ENCODE measurements at regions not wholly inside any gene's neighbourhood (a gene's known extent, or its start where the extent isn't known, plus 50 kb on each side); places are given as distances from the start of the nearest gene placed in this dataset.
"Not testable (repeated sequence)": the region's sequence is repeated elsewhere in the genome, so short reads cannot be mapped to it uniquely, and the experiment has no call there.

DNA sequence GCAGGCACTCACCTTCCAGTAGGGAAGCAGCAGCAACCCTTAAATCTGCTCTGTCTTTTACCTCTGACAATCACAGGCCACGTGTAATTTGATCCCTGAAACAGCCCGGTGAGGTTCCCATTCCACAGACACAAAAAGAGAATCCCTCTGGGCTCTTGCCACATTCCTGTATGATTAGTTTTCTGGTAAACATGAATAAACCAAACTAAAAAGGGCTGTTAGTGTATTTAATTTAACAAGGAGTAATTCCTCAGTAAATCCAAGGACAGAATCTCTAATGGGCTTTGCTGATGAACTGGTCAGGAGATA is 186.9 kb downstream of the FAM43A start:
- peak; percentile 43 for DNase-seq (ENCODE audit: low read depth)

DNA sequence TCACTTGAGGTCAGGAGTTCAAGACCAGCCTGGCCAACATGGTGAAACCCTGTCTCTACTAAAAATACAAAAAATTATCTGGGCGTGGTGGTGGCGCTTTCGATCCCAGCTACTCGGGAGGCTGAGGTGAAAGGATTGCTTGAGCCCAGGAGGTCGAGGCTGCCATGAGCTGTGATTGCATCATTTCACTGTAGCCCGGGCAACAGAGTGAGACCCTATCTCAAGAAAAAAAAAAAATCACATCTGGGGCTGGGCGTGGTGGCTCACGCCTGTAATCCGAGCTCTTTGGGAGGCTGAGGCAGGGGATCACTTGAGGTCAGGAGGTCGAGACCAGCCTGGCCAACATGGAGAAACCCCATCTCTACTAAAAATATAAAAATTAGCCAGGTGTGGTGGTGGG is 187.8 kb downstream of the FAM43A start:
- H3K4me3 ChIP-seq (replicated peaks; ENCODE audit: low read depth, low read length); DNase-seq (ENCODE audit: low read depth): not testable (repeated sequence)

More for the DNA sequence above, 186.9 kb downstream of the FAM43A start:
- TF ChIP-seq, protein P1, sequence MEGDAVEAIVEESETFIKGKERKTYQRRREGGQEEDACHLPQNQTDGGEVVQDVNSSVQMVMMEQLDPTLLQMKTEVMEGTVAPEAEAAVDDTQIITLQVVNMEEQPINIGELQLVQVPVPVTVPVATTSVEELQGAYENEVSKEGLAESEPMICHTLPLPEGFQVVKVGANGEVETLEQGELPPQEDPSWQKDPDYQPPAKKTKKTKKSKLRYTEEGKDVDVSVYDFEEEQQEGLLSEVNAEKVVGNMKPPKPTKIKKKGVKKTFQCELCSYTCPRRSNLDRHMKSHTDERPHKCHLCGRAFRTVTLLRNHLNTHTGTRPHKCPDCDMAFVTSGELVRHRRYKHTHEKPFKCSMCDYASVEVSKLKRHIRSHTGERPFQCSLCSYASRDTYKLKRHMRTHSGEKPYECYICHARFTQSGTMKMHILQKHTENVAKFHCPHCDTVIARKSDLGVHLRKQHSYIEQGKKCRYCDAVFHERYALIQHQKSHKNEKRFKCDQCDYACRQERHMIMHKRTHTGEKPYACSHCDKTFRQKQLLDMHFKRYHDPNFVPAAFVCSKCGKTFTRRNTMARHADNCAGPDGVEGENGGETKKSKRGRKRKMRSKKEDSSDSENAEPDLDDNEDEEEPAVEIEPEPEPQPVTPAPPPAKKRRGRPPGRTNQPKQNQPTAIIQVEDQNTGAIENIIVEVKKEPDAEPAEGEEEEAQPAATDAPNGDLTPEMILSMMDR (IDR thresholded peaks at IDR 0.05; ENCODE audit: low read length, missing control alignments): no peak
- H3K4me3 ChIP-seq (replicated peaks; ENCODE audit: low read depth, low read length): no peak overlapping the region

DNA sequence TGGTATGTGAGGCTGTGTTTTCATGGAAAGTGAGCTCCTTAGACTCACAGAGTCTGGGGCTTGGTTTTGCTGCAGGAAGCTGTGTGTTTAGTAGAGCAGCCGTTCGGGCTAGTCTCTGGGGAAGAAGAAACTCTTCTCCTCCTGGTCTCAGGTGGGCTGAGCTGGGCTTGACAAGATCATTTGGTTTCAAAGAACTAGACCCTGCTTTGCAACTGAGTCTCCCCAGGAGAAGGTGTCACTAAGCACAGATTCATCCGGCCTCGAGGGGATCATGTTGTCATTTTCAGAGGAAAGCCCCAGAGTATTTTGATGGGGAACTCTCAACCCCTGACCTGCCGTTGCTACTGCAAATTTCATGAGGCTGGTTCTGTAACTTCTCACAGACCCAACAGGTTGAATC is 188.5 kb downstream of the FAM43A start:
- H3K4me3 ChIP-seq (replicated peaks; ENCODE audit: low read depth, low read length): no peak overlapping the region
- no peak for DNase-seq (ENCODE audit: low read depth)
- TF ChIP-seq, protein P1 (IDR thresholded peaks at IDR 0.05; ENCODE audit: low read length, missing control alignments): no peak

DNA sequence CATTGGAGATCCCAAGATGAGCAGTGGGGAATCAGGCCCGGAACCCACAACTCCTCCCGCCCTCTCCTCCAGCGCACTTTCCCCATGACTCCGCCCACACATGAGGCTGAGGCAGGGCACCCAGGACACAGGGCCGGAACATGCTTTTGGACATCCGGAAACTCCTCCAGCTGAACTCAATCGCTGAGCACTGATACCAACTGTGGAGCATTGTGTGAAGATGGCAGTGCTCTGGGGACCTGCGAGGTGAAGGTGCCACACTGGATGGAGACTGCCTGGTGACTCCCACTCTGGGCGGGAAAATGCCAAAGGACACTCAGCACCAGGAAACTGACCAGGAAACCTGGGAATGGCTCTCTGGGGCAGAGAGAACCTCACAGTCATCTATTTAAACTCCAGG is 189.1 kb downstream of the FAM43A start:
- no peak for DNase-seq (ENCODE audit: low read depth)
- TF ChIP-seq, protein P1 (IDR thresholded peaks at IDR 0.05; ENCODE audit: low read length, missing control alignments): no peak

DNA sequence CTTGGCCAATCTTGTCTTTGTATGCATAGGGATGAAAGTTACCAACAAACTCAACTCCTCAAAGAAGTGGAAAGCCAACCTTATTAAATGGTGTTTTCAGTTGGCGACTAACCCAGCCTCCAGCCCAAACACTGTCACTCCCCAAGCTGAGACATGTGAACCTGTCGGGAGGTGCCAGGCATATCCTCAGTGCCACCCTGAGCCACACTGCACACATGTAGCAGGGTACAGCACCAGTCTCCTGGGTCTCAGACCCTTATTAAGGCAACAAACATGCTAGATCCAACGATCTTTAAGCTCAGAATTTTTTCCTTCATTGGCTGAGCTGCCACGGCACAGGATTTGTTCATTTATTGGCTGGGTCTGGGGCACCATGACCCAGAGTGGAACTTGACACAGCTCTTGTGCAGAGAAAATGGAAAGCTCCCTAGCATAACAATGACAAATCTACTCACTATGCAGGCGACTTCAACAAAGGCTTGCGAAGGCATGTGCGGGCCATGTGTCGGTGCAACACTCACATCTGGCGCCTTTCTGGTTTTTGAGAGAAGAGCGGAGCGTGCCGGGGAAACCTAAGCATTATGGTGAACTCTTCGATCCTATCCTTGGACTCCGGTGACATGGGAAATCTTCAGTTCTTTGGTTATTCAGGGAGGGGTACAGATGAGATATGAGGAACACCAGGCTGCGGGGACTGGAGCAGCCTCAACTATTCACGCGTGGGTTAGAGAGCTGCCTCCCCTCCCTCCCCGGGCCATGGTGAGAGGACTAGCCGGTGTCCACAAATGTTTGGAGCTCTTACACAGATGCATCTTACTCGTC is 190.1 kb downstream of the FAM43A start:
- no peak for DNase-seq (ENCODE audit: low read depth)

More for the DNA sequence above, 189.1 kb downstream of the FAM43A start:
- H3K4me3 ChIP-seq (replicated peaks; ENCODE audit: low read depth, low read length): no peak overlapping the region

DNA sequence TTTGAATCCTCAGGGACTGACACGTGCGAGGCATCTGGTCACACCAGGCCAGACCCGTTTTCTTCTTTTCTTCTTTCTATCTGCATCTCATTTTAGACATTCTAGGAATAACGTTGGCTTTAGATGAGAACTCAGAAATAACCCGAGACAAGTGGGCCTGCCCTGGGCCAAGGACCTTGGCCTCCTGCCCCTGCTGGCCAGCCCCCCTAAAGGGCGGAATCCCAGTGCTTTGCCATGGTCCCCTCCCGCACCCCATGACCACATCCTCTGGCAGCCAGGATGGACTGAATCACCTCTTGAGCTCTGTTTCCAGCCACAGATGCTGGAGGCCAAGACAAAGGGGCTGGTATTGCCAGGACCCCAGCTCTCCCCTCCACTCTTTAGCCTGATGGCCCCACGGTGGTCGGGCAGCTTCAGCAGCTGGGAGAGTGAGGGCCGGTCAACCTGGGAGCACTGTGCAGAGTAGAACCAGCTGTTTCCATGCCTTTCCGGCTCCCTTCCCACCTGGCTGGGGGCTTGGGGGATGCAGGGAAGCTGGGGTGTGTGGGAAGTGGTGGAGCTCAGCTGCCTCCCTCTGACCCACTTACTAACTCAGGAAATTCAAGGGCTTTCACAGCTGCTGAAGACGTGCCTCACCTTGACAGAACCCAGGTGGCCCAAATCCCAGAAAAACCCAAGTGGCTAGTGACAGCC is 190.9 kb downstream of the FAM43A start:
- TF ChIP-seq, protein P1 (IDR thresholded peaks at IDR 0.05; ENCODE audit: low read length, missing control alignments): no peak
- no peak overlapping the region for H3K4me3 ChIP-seq (replicated peaks; ENCODE audit: low read depth, low read length)
- DNase-seq (ENCODE audit: low read depth): no peak

More for the DNA sequence above, 190.1 kb downstream of the FAM43A start:
- TF ChIP-seq, protein P1 (IDR thresholded peaks at IDR 0.05; ENCODE audit: low read length, missing control alignments): no peak
- no peak overlapping the region for H3K4me3 ChIP-seq (replicated peaks; ENCODE audit: low read depth, low read length)

DNA sequence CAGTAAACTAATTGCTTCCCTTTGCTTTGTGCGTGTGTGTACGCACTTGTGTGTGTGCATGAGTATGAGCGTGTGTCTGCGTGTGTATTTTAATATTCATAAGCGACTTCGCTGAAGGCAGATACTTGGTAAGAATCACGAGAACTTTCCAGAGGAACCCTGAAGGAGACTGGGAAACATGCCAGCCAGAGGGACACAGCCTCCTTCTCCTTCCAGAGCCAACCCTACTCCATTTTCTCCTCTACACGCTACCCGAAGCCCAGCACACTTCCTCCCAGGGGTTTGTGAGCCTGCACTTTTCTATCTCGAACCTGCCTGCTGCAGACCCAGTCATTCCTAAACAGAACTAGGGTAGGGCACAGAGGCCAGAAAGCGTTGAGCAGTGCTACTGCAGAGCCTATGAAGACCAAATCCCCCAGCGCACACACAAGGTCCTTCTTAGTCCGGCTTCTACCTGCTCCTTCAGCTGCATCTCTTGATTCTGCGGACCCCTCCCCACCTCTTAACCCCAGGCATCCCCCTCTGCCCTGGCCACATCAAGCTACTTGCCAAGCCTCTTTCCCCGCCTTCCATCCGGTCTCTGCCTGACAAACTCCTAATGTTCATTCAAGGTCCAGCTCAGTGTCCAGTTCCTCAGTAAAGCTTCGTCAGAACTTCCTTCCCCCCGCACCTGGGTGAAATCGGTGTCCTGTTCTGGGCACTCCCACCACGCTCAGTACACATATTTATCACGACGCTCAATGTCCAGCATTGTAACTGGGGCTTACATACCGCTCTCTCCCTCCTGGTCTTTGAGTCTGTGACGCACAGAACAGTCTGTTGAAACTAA is 191.8 kb downstream of the FAM43A start:
- TF ChIP-seq, protein P1 (IDR thresholded peaks at IDR 0.05; ENCODE audit: low read length, missing control alignments): no peak
- H3K4me3 ChIP-seq (replicated peaks; ENCODE audit: low read depth, low read length): no peak overlapping the region
- no peak for DNase-seq (ENCODE audit: low read depth)

Data from fibroblast of pulmonary artery (primary cell).